Smooth muscle cell (in vitro differentiated cells): ENCODE measurements at regions not wholly inside any gene's neighbourhood (a gene's known extent, or its start where the extent isn't known, plus 50 kb on each side); places are given as distances from the start of the nearest gene placed in this dataset.
A peak's percentile ranks its signal among the peaks of the same experiment; 100 is the strongest.

ENCODE experiments used
- DNase-seq: peaks from one replicate; lab custom pipeline; 2025; ENCODE audit not compliant: unreplicated experiment; lab: John Stamatoyannopoulos, UW
- H2AFZ ChIP-seq: fragments of 200-600 bp; sonication (generic); 2 replicates; pipeline ENCODE4 v1.6.0; 2016; ENCODE audit warnings: antibody characterized with exemption, low read depth, mild to moderate bottlenecking
- H3F3A ChIP-seq: fragments of 200-600 bp; sonication (generic); 2 replicates; pipeline ENCODE4 v1.6.0; 2017; ENCODE audit warnings: antibody characterized with exemption, low read depth
- H3K27ac ChIP-seq: fragments of 200-600 bp; sonication (generic); 2 replicates; pipeline ENCODE4 v1.5.1; 2016; ENCODE audit warnings: low read depth, mild to moderate bottlenecking
- H3K27me3 ChIP-seq: fragments of 200-600 bp; sonication (generic); 2 replicates; pipeline ENCODE4 v1.6.1; 2016; ENCODE audit warnings: low read depth, mild to moderate bottlenecking
- H3K36me3 ChIP-seq: fragments of 200-600 bp; sonication (generic); 2 replicates; pipeline ENCODE4 v1.5.1; 2016; ENCODE audit warnings: low read depth
- H3K4me1 ChIP-seq: fragments of 200-600 bp; sonication (generic); 2 replicates; pipeline ENCODE4 v1.5.1; 2016; ENCODE audit warnings: low read depth
- H3K4me2 ChIP-seq: fragments of 200-600 bp; sonication (generic); 2 replicates; pipeline ENCODE4 v1.6.0; 2016; ENCODE audit warnings: mild to moderate bottlenecking
- H3K4me3 ChIP-seq: fragments of 200-600 bp; sonication (generic); 2 replicates; pipeline ENCODE4 v1.5.1; 2016; ENCODE audit warnings: mild to moderate bottlenecking
- H3K79me2 ChIP-seq: fragments of 200-600 bp; sonication (generic); 2 replicates; pipeline ENCODE4 v1.6.0; 2016; ENCODE audit warnings: low read depth, mild to moderate bottlenecking
- H3K9ac ChIP-seq: fragments of 200-600 bp; sonication (generic); 2 replicates; pipeline ENCODE4 v1.6.0; 2016; ENCODE audit warnings: low read depth
- H3K9me3 ChIP-seq: fragments of 200-600 bp; sonication (generic); replicated peaks from 2 replicates; pipeline ENCODE4 v1.5.1; 2016; ENCODE audit warnings: low read depth
- H4K20me1 ChIP-seq: fragments of 200-600 bp; sonication (generic); 2 replicates; pipeline ENCODE4 v1.6.0; 2016; ENCODE audit warnings: low read depth
- CTCF ChIP-seq: fragments of 200-600 bp; sonication (generic); IDR thresholded peaks from 2 replicates; pipeline ENCODE4 v1.5.1; 2017; ENCODE audit warnings: borderline replicate concordance, mild to moderate bottlenecking, antibody characterized with exemption; ENCODE audit not compliant: insufficient read depth, poor library complexity, severe bottlenecking
- WGBS: methylation state at CpG from one replicate; pipeline ENCODE4 v1.1.7; 2016; ENCODE audit warnings: low lambda C conversion rate; 5-methylcytosine and 5-hydroxymethylcytosine counted together

DNA sequence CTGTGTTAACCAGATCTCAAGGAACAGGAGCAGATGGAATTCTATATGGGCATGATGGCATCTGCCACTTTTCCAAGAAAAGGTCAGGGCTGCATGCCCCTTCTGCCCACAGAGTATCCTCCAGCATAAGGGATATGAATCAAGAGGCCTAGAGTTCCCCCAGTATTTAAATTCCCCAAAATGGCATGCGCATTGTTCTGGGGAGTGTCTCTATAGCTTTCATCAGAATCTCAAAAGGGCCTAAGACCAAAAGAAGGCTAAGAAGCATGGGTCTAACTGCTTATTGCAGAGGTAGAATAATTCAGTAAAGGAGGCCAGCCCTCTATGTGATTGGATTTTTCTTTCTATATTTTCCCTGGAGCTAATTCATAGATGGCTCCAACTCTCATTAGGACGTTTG, 114.2 kb upstream of the SPIN1 start:
- Histone ChIP-seq H3F3A (no peaks in the 10 kb centered on the region), H3K9me3 (no peaks in the 10 kb centered on the region), H2AFZ (no peak overlapping the region), H3K36me3 (no peaks in the 10 kb centered on the region), H3K4me3 (no peak overlapping the region), H4K20me1 (no peaks in the 10 kb centered on the region), H3K4me2 (no peak overlapping the region), H3K27ac (no peak overlapping the region), H3K79me2 (no peaks in the 10 kb centered on the region), H3K4me1 (no peaks in the 10 kb centered on the region), H3K27me3 (no peaks in the 10 kb centered on the region), H3K9ac (no peak overlapping the region)
- no peak for TF ChIP-seq CTCF
- WGBS, result 68% methylated on average over 2 of the region's 2 CpGs
- no peak for DNase-seq

DNA sequence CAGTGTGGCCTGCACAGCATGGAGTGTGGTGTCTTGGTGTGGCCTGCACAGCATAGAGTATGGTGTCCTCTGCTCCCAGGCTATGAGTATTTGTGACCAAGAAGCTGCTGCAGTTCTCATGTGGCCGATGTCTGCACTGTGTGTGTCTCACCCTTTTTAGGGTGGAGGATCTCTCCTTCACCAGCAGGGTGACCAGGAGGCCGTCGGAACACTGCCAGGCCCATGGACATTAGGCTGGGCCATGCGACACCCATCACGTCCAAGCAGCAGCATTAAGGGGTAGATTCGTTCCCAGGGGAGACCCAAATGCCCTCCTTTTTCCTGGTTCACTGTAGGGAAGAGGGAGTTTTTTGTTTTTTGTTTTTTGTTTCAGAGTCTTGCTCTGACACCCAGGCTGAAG, 115.3 kb upstream of the SPIN1 start:
- Histone ChIP-seq H3K9ac (no peak overlapping the region), H3K27ac (no peak overlapping the region), H3K4me1 (no peaks in the 10 kb centered on the region), H2AFZ (no peak overlapping the region), H3K27me3 (no peaks in the 10 kb centered on the region), H3K79me2 (no peaks in the 10 kb centered on the region), H3K4me3 (no peak overlapping the region), H3K9me3 (no peaks in the 10 kb centered on the region), H3K4me2 (no peak overlapping the region), H3F3A (no peaks in the 10 kb centered on the region), H3K36me3 (no peaks in the 10 kb centered on the region), H4K20me1 (no peaks in the 10 kb centered on the region)
- no peak for DNase-seq
- WGBS, result 88% methylated on average over 6 of the region's 6 CpGs
- TF ChIP-seq CTCF, result no peak

DNA sequence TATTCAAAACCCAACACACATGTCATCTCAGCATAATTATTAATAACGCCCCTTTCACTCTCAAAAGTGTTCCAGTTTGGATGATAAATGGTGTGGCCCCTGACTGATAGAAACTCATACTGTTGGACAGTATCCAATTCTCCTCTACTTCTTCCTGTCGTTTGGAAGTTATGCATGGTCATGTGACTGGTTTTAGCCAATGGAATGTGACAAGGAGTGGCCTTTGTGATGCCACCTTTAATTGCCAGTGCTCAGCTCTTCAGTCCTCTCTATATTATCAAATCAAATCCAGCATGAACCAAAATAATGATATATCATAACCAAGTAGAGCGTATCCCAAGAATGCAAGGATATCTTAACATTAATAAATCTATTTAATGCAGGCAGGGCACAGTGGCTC, 117.8 kb upstream of the SPIN1 start:
- Histone ChIP-seq H3F3A (no peaks in the 10 kb centered on the region), H3K4me1 (no peaks in the 10 kb centered on the region), H3K9me3 (no peaks in the 10 kb centered on the region), H3K27me3 (no peaks in the 10 kb centered on the region), H3K9ac (no peak overlapping the region), H3K4me3 (no peak overlapping the region), H4K20me1 (no peaks in the 10 kb centered on the region), H2AFZ (no peak overlapping the region), H3K36me3 (no peaks in the 10 kb centered on the region), H3K79me2 (no peaks in the 10 kb centered on the region), H3K4me2 (no peak overlapping the region), H3K27ac (peak overlapping the region; percentile 79)
- TF ChIP-seq CTCF, result no peak
- WGBS, result 92% methylated on average over 3 of the region's 3 CpGs
- DNase-seq, result no peak

- Histone ChIP-seq H3K4me3 (no peak overlapping the region), H3K27me3 (no peaks in the 10 kb centered on the region), H3K27ac (no peak overlapping the region), H3K4me1 (no peaks in the 10 kb centered on the region), H3K9me3 (no peaks in the 10 kb centered on the region), H3K9ac (no peak overlapping the region), H4K20me1 (no peaks in the 10 kb centered on the region), H3F3A (no peaks in the 10 kb centered on the region), H3K36me3 (no peaks in the 10 kb centered on the region), H2AFZ (no peak overlapping the region), H3K79me2 (no peaks in the 10 kb centered on the region), H3K4me2 (no peak overlapping the region)
- DNase-seq, result no peak
- no peak for TF ChIP-seq CTCF
Measured at GRCh38 chr9:88268886-88269285, 119.4 kb upstream of the SPIN1 start.
